GM23338 (cell line): ENCODE measurements at regions not wholly inside any gene's neighbourhood (a gene's known extent, or its start where the extent isn't known, plus 50 kb on each side); places are given as distances from the start of the nearest gene placed in this dataset.

ENCODE experiments used
- CTCF ChIP-seq, 2 experiments: fragments of 200-600 bp in 1 of 2; sonication (generic) in 1 of 2; conservative IDR thresholded peaks; 2 replicates each; pipeline versions ENCODE4 v1.5.1 to v1.6.1; 2016 to 2017; ENCODE audit warnings: antibody characterized with exemption in 2 of 2, low read depth in 2 of 2, mild to moderate bottlenecking in 2 of 2, moderate library complexity in 1 of 2
- EZH2 ChIP-seq: fragments of 200-600 bp; sonication (generic); IDR thresholded peaks from one replicate; pipeline ENCODE4 v1.8.0; 2017; ENCODE audit warnings: antibody characterized with exemption, mild to moderate bottlenecking, low read depth; ENCODE audit not compliant: unreplicated experiment
- POLR2AphosphoS5 ChIP-seq: IDR thresholded peaks from 2 replicates; pipeline ENCODE4 v1.6.1; 2016; ENCODE audit warnings: antibody characterized with exemption, low read depth

- no peak for TF ChIP-seq POLR2AphosphoS5
- TF ChIP-seq CTCF (conservative IDR thresholded peaks at IDR 0.05; ENCODE audit: low read depth in 2 of 2), result no peak
- no peak for TF ChIP-seq EZH2
Measured at GRCh38 chr2:176999301-176999700, 213.3 kb upstream of the HNRNPA3 start.
